HG03196 (cell line): ENCODE measurements at regions not wholly inside any gene's neighbourhood (a gene's known extent, or its start where the extent isn't known, plus 50 kb on each side); places are given as distances from the start of the nearest gene placed in this dataset.

Experiments
- ATAC-seq: cut with Tn5 transposase; IDR thresholded peaks from one replicate; pipeline ENCODE4 v1.9.1; 2021; ENCODE audit not compliant: unreplicated experiment

GRCh38 chr6:67292169-67292568, 1342.9 kb upstream of the ADGRB3 start:
- ATAC-seq: no peak

DNA sequence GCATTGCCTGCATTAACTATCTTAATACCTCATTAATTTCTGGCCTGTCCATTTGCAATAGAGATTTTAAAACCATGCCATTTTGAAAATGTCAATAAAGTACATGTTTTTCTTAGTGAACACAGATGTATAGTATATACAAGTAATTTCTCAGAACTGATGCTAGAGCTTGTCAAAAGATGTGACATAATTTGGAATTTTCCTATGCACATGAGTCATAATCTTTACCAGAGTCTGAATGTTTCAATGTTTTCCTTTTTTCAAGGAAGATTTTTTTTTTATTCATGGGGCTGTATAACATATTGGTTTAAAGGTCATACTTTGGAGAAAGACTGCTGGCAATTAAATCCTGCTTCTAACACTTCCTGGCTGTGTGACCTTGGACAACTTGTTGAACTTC, 1347.5 kb upstream of the ADGRB3 start:
- ATAC-seq: no peak

DNA sequence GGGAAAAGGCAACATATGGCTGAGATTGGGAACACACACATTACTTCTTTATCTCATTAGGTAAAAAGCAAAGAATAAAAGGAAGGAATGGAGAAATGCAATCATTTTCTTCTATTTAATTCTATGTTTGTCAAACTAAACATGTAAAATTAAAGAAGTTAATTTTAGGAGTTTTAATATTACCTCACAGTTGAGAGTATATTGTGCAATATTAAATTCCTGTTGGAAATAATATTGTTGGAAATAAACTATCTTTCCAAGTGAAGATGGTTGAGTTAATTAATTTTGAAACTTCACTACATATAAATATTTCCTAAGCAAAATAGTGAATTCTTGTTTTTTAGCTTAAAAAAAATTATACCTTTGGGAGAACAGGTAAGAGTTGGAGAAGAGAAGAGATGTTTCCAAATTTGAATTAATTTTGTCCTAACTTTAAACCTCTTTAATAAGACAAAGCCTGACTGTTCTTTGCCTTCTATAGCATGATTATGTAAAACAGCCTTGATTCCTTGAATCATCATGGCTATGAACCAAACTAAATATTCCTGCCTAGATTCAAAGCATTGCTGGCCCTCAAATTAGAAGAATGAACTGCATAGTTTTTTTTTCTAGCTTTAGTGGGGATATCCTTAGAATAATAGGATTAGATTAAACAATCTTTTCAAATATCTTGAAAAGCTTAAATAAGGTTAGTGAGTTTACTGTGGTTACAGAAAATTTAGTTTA, 1349.1 kb upstream of the ADGRB3 start:
- ATAC-seq: no peak

- no peak for ATAC-seq
Measured at GRCh38 chr6:67277312-67277711, 1357.8 kb upstream of the ADGRB3 start.

DNA sequence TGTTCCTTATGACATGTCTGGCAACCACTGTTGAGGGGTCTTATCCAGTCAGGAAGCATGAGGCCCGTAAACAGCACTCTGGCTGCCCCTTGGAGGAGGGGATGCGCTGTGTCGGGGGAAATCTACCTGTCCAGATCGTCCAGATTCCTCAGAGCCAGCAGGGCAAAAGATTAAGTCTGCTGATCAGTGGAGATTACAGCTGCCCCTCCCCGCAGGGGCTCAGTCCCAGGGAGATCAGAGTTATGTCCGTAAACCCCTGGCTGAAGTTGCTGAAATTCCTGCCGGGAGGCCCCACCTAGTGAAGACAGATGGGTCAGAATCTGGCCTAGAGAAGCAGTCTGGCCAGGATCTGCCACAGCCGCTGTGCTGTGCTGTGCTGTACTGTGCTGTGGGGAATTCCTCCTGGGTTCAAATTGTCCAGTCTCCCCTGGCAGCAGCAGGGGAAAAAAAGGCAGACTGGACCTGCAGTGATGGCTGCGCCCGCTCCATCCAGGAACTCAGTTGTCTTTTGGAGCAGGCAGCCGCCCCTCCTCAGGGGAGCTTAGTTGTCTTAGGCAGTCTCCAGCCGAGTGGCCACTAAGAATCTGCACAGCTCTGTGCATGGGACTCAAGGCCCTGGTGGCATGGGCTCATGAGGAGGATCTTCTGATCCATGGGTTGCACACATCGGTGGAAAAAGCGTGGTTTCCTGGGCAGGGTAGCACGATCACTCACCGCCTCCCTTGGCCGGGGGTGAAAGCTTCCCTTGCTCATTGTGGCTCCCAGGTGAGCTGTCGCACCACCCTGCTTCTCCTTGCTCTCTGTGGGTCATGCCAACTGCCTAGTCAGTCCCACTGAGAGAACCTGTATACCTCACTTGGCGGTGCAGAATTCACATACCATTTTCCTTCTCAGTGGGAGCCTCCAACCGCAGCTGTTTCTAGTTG, 1368.8 kb upstream of the ADGRB3 start:
- no peak for ATAC-seq

- no peak for ATAC-seq
Measured at GRCh38 chr6:67252663-67253062, 1382.4 kb upstream of the ADGRB3 start.

DNA sequence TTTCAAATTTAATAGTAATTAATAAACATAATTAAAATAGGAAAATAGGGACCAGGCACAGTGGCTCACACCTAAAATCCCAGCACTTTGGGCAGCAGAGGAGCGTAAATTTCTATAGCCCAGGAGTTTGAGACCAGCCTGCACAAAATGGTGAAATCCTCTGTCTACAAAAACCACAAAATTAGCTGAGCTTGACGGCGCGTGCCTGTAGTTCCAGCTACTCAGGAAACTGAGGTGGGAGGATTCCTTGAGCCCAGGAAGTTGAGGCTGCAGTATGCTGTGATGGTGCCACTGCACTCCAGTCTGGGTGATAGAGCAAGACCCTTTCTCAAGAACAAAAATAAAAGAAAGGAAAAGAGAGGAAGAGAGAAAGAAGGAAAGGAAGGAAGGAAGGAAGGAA, 1387.0 kb upstream of the ADGRB3 start:
- no peak for ATAC-seq

GRCh38 chr6:67244037-67244436, 1391.0 kb upstream of the ADGRB3 start:
- no peak for ATAC-seq

- ATAC-seq: no peak
Measured at GRCh38 chr6:67237277-67237676, 1397.8 kb upstream of the ADGRB3 start.

DNA sequence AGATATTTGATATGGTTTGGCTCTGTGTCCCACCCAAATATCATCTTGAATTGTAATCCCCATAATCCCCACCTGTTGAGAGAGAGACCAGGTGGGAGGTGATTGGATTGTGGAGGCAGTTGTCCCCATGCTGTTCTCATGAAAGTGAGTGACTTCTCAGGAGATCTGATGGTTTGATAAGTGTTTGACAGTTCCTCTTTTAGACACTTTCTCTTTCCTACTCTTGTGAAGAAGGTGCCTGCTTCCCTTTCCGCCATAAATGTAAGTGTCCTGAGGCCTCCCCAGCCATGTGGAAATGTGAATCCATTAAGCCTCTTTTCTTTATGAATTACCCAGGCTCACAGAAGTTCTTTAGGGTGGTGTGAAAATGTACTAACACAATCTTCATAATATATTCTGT, 1404.0 kb upstream of the ADGRB3 start:
- no peak for ATAC-seq

GRCh38 chr6:67224989-67225388, 1410.1 kb upstream of the ADGRB3 start:
- ATAC-seq: no peak

DNA sequence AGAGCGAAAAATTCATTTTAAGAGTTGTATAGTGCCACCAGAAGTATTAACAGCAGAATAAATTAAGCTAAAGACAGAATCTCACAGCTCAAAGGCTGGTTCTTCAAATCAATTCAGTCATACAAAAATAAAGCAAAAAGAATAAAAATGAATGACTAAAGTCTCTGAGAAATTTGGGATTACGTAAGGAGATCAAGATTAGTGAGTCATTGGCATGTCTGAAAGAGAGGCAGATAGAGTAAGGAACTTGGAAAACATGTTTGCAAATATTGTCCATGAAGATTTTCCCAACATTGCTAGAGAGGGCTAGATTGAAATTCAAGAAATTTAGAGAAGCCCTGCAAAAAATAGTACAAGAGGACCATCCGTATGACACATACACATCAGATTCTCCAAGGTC, 1413.9 kb upstream of the ADGRB3 start:
- ATAC-seq: no peak

DNA sequence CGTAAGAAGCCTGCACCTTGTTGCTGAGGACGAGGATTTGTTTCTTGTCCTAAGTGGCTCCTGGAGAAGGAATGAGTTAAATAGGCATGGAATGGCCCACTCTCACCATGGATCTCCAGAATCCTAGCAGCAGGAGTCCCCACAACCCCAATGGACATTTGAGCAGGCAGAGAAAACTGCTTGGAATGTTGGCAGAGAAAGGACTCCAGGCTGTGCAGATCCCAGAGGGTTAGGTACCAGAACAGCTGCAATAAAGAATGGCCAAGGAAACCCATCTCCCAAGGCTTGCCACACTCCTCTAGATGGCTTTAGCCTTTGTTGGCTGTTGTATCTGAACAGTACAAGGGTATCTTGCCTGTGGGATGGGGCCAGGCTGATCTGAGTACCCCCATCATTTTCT, 1415.7 kb upstream of the ADGRB3 start:
- no peak for ATAC-seq

DNA sequence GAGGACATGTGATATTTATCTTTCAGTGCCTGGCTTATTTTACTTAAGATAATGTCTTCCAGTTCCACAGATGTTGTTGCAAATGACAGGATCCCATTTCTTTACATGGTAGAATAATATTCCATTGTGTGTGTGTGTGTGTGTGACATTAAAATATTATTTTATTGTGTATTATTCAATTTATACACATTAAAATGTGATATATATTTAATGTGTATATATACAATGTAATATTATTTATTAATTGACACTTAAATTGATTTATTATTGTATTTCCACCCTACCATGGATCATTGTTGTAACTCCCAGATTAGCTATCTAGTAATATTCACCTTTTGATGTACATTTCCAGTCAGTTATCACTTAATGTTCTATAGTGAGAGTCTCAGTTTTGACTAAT, 1422.5 kb upstream of the ADGRB3 start:
- ATAC-seq: no peak

- no peak for ATAC-seq
Measured at GRCh38 chr6:67210450-67210849, 1424.6 kb upstream of the ADGRB3 start.

- no peak for ATAC-seq
Measured at GRCh38 chr6:67201563-67201962, 1433.5 kb upstream of the ADGRB3 start.

DNA sequence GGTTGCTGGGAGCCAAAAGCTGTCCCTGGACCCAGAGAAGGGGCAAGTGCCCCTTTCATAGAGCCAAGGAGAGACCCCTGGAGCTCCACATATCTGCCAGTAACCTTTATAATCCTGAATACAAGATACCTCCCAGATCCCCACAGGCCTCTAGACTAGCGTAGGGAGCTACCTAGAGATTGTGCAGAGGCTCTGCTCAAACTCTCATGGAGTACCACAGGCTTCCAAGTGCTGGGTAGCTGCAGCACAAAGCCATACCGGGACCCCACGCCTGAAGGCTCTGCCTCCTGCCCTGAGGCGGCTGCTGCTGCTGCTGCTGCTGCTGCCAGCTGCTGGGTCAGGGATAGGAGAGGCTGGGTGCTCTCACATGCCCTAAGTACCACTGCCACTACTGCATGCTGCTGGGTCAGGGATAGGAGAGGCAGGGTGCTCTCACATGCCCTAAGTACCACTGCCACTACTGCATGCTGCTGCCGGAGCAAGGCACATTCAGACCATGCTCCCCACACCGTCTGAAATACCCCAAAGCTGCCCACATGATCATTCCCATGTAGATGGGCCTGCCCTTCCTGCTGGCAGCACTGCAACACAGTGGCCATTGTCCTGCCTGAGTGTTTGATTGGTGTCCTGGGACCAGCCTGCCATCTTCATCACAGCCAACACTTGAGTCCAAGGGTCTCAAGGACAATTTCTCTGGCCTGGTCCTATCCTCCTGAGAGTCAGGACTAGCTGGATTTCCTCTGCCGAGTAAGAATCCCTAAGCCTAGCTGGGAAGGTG, 1434.3 kb upstream of the ADGRB3 start:
- ATAC-seq: no peak

GRCh38 chr6:67199425-67199824, 1435.7 kb upstream of the ADGRB3 start:
- no peak for ATAC-seq

GRCh38 chr6:67190733-67191132, 1444.3 kb upstream of the ADGRB3 start:
- no peak for ATAC-seq

DNA sequence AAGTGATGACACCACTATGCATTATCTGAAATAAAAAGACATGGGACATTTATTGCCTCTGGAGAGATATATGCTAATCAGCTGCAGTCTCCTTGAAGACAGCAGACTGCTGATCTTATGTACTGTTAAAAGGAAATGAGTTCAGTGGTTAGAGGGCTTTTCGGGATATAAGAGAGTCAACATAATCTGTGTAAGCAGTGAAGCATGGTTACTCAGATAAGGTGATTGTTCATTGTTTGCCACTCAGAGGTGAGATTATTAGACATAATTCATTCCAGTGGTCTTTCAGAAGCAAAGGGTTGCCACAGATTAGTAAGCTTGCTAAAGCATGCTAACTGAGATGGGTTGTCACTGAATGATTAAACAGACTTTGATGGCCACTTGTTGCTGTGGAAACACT, 1450.7 kb upstream of the ADGRB3 start:
- ATAC-seq: no peak

DNA sequence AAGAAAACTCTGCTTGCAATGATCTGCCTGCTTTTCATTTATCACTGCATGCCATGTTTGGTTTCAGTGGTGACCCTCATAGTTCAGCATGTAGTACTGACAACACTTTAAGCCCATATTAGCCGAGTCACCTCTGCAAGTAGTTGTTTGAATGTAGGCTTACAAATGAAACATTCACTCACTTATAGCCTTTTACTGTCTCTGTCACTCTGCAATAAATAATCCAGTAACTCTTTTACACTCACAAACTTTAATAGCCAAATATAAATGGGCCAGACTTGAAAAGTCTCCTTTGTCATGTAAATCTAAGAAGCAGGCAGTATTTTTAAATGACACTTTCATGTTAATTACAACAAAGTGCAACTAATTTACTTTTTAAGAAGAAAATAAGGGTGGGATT, 1460.0 kb upstream of the ADGRB3 start:
- ATAC-seq: no peak

- ATAC-seq: no peak
Measured at GRCh38 chr6:67165606-67166005, 1458.6 kb upstream of the EYS start.
